Stimulated activated CD4-positive, alpha-beta T cell treated with anti-CD3 and anti-CD28 coated beads, Interleukin-15, amount 100 ng/mL, for 24 hours (primary cell): ENCODE measurements at regions not wholly inside any gene's neighbourhood (a gene's known extent, or its start where the extent isn't known, plus 50 kb on each side); places are given as distances from the start of the nearest gene placed in this dataset.

Experiments used
- DNase-seq: peaks from one replicate; pipeline ENCODE4 v3.0.0-alpha.2; 2020

DNA sequence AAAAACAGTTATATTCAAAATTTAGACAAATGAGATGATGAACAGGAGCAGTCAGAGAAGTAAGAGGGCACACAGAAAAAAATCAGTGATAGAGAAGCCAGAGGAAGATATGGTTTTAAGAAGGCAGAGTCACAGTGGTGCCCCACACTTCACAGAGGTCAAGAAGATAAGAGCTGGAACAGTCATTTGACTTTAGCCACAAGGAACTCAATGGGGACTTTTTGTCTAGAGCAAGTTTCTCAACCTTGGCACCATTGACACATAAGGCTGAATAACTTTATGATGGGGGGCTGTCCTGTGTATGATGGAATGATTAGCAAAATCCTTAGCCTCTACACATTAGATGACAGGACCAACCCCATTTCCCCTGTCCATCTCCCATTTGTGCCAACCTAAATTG is 172.8 kb upstream of the PLEKHG7 start:
- DNase-seq = no peak

DNA sequence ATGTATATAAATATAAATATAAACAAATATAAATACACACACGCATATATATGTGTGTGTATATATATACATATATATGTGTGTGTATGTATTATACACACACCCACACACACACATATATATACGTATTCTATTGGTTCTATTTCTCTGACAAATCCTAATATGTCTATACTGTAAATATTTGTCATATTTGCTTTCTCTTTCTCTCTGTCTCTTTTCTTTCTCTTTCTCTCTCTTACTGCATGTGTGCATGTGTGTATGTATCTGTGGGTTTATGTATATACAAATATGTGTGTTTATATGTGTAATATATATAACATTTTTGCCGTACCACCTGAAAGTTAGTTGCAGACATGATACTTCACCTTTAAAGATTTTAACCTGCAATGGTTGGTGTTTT is 174.2 kb upstream of the PLEKHG7 start:
- no peak for DNase-seq

DNA sequence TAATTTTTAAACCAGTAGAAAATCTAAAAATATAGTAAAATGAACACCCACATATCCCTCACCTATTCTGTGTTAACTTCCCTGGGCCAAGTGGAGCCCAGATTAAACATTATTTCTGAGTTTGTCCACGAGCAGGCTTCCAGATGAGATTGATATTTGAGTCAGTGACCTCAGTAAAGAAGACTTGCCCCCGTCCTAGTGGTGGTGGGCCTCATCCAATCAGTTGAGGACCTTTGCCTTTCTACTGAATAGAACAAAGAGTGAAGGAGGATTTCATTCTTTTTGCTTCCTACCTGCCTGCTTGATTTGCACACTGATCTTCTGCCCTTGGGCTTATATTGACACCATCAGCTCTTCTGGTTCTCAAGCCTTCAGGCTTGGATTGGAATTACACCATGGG is 174.7 kb upstream of the PLEKHG7 start:
- no peak for DNase-seq

DNA sequence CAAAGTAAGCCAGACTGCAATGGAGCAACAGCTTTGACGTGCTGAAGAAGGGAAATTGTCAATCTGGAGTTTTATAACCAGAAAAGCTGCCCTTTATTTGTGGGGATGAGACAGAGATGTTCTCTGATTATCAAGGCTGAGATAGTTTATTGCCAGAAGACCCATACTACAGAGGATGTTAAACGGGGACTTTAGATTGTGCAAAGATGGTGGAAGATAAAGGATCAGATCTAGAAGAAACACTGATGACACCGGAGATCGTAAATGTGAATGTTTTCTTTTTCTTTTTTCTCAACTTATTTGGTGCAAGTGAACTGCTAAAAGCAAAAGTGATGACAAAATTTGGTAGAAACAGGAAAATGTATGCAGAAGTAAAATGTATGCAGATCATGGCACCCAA is 178.3 kb upstream of the PLEKHG7 start:
- no peak for DNase-seq

DNA sequence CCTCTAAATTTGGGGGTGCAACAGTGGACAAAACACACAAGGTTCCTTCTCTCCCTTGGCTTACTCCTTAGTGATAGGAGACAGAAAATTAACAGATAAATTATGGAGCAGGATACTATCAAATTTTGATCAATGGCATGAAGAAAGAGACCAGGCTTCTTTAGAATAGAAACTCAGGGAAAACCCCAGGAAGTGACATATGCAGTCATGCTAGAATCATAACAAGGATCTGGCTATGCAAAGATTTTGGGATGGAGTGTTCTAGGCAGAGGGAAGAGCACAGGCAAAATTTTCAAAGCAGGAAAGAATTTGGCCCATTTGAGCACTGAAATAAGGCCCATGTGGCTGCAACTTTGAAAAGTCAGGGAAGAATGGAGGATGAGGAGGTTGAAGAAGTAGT is 182.3 kb upstream of the PLEKHG7 start:
- no peak for DNase-seq

DNA sequence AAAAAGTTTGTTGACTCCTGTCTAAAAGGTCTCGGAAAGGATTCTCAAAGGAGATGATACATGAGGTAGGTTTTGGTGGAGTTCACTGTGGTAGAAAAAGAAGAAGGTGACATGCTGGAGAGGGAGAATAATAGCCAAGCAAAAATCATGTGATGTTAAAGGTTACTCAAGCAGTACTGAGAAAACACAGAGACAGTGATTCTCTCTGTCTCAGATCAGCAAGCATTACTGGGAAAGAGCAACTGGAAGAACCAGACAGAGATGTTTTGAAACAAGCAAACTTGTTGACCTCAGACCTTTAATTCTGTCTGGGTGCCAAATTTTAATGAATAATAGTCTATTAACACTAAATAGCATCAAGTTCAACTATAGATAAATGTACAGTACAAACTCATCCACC is 183.5 kb upstream of the PLEKHG7 start:
- no peak for DNase-seq

DNA sequence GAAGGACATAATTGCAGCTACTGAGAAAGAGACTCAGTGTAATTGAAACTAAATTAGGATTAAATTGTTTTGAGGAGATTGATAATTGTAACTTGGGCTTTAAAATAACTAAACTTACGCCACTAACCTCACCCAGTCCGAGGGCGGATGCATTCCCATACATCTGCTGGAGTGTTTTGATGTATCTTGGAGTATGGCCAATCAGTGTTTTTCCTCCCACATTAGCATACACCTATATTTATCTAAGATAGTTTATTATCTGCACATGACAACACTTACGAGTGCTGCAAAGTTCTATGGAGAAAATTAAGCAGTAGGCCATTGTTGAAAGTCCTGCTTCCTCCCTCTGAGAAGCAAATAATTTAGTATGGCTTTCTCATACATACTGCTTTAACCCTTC is 184.7 kb upstream of the PLEKHG7 start:
- no peak for DNase-seq

DNA sequence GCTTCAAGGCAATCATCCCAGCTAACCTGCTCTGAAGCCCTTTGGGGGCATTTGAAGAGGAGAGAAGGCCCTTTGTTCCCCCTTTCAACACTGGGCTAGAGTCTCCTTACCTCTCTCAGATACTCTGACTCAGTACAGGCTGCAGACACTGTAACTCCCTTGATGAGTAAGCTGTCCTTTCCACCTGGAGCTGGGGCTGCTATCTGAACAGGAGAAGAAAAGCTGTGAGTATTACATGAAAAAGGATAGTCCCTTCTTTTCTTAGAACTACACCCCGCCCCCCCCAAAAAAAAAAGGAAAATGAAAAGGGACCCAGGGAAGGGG is 186.6 kb upstream of the PLEKHG7 start:
- DNase-seq = peak; percentile 36

DNA sequence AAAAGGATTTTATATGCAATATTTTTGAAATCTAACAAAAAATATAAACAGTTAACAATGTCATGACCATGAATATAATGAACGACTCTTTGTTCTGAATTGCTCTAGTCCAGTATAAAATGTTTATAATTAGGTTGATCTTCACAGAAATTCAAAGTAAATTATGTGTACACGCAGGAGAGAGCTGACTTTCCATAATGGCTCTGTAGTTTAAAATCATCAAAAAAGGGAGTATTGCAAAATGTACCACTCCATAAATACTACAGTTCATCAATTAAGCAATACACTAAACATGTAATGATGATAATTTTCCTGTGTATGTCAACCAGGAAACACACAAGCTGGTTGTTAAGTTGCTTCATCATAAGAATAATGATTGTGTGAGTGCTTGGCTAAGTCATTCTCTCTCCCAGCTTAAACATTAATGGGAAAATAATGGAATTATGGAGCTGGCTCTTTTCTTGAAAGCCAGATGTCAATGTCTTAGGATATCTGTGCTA is 189.5 kb upstream of the PLEKHG7 start:
- no peak for DNase-seq

DNA sequence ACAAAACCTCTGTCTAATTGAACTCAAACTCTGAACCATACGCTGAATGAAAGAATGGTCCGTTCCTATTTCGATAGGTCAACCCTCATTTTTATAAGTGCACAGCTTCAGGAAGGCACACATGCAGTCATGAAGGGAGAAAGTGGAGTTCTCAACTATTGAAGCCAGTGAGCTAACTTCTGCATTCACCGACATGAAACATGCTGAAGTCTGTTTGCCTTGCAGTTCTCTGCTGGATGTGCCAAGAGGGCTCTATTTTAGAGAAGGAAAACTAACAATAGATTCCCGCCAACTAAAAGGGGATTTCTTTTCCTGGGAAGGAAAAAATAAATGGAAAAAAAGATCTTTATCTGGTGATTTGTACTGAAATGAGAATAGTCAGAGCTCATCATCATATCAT is 191.0 kb upstream of the PLEKHG7 start:
- no peak for DNase-seq

DNA sequence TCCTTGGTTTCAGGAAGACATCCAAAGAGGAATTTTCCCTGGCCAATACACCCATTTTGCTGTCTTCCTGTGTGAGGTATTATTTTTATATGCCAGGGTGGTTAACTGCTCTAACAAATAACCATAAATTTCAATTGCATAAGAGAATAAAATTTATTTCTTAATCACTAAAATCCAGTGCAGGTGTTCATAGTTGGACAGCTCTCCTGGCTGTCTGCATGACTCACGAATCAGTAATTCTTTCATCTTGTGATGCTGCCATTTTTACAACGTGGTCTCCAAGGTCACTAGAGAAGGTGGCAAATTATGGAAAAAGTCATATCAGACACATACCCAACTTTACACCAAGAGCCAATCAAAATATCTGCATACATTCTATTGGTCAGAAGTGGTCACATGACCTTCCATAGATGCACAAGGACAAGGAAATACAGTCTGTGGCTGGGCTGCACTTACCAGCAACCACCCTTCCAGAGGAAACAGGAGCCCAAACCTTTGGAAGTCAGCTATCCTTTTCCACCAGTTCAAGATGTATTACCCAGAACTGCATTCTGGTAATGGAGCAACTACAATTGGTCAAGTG is 193.5 kb upstream of the PLEKHG7 start:
- no peak for DNase-seq

DNA sequence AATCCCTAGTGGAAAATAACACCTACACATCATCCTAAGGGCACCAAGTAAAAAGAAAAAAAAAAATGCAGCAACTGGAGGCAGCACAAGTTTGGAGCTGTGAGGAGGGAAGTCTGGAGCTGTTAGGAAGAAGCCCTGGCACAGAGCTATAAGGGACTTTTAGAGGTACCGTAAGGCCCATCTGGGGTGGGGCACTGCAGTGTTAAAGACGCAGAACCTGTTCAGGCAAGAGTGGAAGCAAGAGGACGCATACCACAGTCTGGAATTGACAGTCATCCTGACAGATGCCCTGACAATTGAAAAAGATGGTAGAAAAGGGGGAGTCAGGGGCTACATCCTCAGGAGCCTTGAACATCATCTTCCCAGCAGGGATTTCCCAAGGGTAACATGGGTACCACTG is 195.9 kb upstream of the PLEKHG7 start:
- DNase-seq = no peak

DNA sequence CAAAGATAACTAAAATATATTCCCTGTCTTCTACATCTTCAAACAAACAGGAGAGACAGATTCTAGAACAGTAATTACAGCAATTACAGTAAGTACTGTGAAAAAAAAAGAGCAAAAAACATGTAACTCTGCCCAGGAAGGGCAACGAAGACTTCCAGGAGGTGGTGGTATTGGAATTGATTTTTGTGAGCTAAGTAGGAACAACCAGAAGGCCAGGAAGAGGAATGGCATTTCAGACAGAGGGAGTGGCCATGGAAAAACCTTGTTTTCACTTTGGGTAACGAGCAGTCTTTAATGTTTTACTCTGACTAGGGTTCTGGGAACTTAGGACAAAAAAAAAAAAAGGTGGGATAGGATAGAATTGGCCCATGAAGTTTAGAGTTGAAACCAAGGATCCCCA is 196.3 kb upstream of the PLEKHG7 start:
- no peak for DNase-seq

DNA sequence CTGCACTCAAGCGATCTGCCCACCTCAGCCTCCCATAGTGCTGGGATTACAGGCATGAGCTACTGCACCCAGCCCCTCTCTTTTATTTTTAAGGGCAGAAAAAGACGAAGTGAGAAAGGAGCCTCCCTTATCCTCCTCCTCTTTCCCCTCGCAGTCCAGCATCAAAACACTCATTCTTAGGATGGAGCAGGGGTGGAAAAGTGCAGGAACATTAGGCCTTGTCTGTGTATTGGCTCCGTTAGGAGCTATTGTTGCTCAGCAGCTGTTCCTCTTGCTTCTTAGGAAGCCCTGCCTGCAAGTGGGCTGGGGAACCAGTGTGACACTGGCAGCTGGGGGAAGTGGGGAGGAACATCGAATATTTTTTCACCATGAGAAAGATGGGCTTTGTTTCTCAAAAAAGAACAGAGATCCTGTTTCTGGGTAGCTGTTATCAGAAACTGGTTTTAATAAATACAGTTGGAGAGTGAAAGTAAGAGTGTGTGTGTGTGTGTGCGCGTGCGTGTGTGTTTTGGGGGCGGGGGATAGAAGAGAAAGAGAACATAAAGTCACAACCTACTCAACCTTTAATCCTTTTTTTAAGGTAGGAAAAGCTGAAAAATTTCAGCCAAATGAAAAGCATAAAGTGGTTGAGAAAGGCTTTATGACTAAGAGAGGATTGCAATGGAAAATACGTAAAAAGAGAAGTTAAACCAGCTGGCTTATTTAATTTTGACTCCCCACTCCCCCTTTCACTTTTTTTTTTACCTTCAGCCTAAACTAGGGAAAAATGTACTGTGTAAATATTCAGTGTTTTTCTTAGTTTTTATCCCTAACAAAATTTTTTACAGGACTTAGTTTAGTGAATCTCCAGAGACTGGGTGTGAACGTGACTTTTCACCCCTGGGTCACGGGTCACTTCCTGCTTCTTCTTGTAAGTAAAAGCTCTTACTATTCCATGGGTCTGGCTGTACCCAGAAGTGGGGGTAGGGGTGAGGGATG is 197.2 kb upstream of the PLEKHG7 start:
- peak; percentile 74 for DNase-seq

DNA sequence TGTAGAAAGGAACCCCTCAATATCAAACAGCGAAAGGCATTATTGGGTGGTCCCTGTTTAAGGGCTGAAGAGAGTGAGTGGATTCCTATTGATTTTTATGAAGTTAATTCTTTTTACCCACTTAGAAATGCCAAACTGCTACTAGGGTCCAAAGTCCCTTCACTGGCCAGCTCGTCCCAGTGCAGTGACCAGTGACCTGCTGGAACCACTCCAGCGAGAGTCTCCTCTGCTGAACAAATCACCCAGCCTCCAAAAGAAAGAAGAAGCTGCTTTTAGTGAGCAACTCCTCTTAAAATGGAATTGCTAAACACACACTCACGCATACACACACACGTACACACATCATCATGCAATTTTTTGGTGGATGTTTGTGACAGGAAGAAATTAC is 198.2 kb upstream of the PLEKHG7 start:
- no peak for DNase-seq

DNA sequence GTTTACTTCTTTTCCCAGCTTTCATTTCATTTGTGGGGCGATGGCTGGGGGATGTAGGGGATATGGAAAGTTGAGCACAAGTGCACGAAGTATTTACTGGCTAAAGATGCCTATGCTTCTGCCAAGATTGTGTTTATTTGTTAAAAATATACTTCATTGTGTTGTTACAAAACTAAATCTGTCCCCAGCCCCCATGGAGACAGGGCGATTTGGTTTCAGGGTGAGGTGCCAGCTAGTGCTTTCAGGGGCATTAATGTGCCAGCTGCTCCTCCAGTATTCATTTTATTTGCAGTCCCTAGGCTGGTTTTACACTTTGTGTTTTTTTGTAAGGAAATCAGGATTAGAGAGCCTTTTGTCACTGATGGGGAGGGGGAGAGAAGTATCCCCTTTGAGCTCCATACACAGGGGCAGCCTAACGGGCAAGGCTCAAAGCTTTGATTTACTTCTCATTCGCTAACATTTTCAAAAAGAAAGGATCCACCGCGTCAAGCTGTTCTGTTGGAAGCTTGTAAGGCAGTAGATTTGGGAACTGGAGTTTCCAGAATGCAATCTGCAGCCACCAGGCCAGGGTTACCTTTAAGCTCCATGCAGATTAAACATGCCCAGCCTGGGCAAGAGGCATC is 198.7 kb upstream of the PLEKHG7 start:
- no peak for DNase-seq

DNA sequence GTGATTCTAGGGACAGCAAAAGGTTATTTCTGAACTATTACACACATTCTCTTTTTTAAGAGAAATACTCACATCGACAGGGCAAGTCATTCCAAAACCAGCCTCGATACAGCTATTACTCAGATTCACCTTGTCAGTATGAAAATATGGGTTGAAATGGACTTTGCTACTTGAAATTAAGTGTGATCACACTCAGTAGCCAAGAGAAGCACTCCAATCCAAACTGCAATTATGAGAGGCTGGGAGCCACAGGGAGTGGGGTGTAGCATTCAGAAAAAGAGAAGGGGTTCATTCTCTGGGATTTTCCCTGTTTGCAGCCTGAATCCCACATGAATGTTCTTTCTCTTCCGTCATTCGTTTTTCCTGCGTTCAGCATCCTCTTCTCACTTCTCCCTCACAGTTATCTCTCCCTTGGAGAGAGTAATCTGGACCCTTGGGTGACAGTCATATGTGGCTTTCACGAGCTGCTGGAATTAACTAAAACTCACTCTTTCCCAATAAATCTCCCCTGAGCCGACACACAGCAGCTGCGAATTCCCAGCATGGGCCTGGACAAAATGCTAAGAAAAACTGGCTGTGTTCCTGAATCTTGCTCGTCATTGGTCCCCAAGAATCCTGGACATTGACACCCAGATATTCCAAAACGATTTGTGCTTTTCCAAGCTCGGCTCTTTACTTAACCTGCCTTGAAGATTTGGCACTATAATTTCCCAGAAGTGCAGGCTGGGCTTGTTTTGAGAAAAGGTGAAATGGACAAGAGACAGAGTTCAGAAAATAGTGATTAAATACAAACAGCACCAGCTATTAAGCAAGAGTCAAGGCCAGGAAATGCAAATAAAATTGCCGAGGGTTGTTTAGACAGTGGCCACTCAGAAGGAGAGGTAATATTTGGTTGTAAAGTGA is 199.5 kb upstream of the PLEKHG7 start:
- peak; percentile 53 for DNase-seq

DNA sequence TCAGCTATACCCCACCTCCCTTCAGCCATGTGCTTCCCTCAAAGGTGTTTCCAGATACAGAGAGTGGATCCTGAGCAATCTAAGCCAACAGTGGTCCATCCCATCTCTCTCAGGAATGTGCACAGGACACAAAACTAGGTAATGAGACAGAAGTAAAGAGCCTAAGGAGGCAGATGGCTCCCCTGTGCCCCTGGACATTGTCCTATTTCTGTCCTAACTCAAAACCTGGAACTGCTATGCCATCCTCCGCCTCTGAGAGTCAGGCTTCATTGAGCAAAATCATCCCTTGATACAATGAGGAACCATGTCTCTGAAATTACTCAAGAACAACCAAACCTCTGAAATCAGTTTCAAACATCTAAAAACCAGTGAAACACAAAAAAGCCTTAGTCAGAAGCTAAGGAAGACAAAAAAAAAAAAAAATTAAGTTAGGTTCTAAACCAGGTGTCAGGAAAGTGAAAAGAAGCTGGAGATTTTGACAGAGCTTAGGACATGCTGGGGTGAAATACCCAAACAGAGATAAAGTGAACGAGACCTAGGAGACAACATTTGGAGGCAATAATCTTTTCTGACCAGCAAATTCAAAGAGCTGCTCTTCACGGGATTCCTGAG is 200.3 kb upstream of the PLEKHG7 start:
- DNase-seq = peak; percentile 44

DNA sequence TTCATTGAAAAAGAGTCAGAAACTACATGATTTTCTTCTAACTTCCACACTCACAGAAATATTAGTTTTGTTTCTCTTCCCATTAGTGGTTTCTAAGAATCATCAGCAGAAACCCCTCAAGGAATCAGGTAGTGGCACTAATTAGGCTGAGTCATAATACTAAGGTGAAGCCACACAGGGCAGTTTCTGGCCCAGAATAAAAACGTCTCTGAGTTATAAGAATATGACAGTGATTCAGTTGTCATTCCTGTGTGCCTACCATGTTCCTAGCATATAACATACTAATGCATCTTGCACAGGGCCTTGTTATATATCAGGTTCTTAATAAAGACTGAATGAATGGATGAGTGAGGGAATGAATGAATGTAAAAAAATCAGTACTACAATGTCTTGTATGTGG is 206.0 kb upstream of the PLEKHG7 start:
- DNase-seq = no peak

DNA sequence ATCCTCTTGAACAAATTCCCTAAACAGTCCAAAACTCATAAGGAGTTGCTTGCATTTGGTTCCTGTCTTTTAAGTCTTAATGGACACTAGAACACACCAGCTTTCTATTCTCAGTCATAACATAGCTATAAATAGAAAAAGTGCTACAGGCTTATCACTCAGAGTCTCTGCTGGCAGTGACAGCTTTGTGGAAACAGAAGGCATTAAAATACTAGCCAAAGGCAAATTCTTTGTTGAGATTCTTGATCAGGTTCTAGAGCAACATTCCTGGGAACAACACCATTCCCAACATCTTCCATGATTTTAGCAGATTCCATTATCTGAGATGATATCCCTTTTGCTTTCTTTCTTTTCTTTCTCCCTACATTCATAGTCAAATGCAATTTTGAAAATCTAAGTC is 207.7 kb upstream of the PLEKHG7 start:
- no peak for DNase-seq

DNA sequence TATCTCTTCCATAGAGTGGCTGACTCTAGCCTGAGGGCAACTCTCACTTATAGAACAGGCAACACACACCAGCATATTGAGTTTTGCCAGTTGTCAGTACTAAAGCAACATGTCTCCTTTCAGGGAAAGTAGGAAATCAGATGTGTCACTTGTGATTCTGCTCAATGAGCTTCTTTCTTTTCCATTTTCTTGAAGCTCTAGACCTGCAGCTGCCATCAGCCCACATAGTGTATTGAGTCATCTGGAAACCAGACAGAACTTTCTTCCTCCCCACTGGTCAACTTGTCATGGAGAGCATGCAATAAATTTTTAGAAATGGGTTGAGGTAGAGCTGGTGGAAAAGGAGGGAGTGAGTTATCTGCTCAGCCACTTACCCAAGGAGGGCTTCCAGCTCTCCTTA is 209.0 kb upstream of the PLEKHG7 start:
- no peak for DNase-seq

DNA sequence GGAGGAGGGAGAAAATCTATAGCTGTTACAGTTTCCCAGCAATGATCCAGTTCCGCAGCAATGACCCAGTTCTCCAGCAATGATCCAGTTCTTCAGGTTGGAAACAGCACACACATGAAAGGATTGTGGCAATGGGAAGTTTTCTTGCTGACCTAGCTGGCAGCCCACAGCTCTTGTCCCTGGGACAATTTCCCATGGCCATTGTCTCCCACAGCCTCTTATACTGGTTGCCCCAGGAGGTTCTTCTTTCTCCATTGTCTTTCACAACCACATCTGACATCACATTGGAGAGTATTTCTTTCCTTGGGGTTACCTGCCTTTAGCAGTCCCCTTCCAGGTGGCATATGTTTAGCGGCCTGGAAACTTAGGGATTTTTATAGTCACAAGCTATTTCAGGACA is 209.8 kb upstream of the PLEKHG7 start:
- DNase-seq = no peak

DNA sequence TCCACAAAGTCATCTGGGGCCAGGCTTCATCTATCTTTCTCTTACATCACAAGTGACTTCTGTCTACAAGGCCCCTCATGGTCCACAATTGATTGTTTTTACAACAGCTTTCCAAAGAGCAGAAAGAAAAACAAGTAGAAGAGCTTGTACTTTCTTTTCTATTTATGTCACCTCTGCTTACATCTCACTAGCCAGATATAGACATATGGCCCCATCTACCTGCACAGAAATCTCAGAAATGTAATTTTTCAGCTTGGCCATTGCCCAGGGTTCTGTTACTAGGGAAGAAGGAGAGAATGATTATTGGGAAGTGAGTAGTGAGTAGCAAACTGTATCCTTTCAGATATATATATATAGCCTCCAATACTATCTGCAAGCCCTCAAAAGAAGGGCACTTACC is 210.5 kb upstream of the PLEKHG7 start:
- DNase-seq = no peak
